HEK293 (cell line): ENCODE measurements at regions not wholly inside any gene's neighbourhood (a gene's known extent, or its start where the extent isn't known, plus 50 kb on each side); places are given as distances from the start of the nearest gene placed in this dataset.

ENCODE experiments used
- CTCF ChIA-PET: fragments of 350-600 bp; formaldehyde crosslinking; extraction: SDS; loops from one replicate; lab custom pipeline; 2021; ENCODE audit warnings: antibody characterized with exemption; lab: Yijun Ruan, JAX
- POLR2A ChIA-PET: fragments of 300-600 bp; formaldehyde crosslinking; extraction: SDS; loops from one replicate; lab custom pipeline; 2020; ENCODE audit warnings: antibody characterized with exemption, inconsistent platforms; lab: Yijun Ruan, JAX
- H3K27ac ChIP-seq: fragments of 200-500 bp; sonication (Bioruptor generic); 2 replicates; pipeline ENCODE4 v1.5.1; 2014; ENCODE audit warnings: low read depth, low read length, control low read depth, inconsistent platforms; ENCODE audit errors: extremely low read depth
- H3K36me3 ChIP-seq, 2 experiments: fragments of 200-500 bp in 1 of 2; sonication (Bioruptor generic) in 1 of 2; 1 replicate in 1 of 2; 2 replicates in 1 of 2; pipeline ENCODE4 v1.5.1; 2014 to 2017; ENCODE audit warnings: inconsistent platforms in 2 of 2, low read length in 2 of 2; ENCODE audit not compliant: control insufficient read depth in 2 of 2, insufficient read depth in 1 of 2
- H3K4me1 ChIP-seq: fragments of 200-500 bp; sonication (Bioruptor generic); 2 replicates; pipeline ENCODE4 v1.5.1; 2014; ENCODE audit warnings: mild to moderate bottlenecking, low read length, inconsistent platforms; ENCODE audit not compliant: control insufficient read depth, insufficient read depth
- H3K4me3 ChIP-seq: 2 replicates; pipeline ENCODE4 v1.5.1; 2011; ENCODE audit warnings: low read depth, mild to moderate bottlenecking, control low read depth, low read length, moderate library complexity
- H3K9me3 ChIP-seq: fragments of 200-500 bp; sonication (Bioruptor generic); 2 replicates; pipeline ENCODE4 v1.5.1; 2014; ENCODE audit warnings: low read depth, low read length, inconsistent platforms; ENCODE audit not compliant: control insufficient read depth, insufficient read depth
- HOXC10 ChIP-seq: sonication (generic); formaldehyde crosslinking; IDR thresholded peaks from 2 replicates; pipeline ENCODE4 v1.8.1; 2023; ENCODE audit warnings: mild to moderate bottlenecking, missing genetic modification reagents
- KLF16 ChIP-seq: fragments of 450-650 bp; formaldehyde crosslinking; IDR thresholded peaks from 2 replicates; pipeline ENCODE4 v1.5.1; 2017; ENCODE audit warnings: missing biosample characterization, missing genetic modification characterization
- KLF9 ChIP-seq: fragments of 450-650 bp; formaldehyde crosslinking; IDR thresholded peaks from 2 replicates; pipeline ENCODE4 v1.5.1; 2016; ENCODE audit warnings: missing biosample characterization, missing genetic modification characterization, low read depth
- SCRT2 ChIP-seq: fragments of 450-650 bp; formaldehyde crosslinking; IDR thresholded peaks from 2 replicates; pipeline ENCODE4 v1.5.1; 2016; ENCODE audit warnings: missing biosample characterization, missing genetic modification characterization
- ZFP37 ChIP-seq: fragments of 450-650 bp; formaldehyde crosslinking; IDR thresholded peaks from 2 replicates; pipeline ENCODE4 v1.5.1; 2016; ENCODE audit warnings: missing biosample characterization, missing genetic modification characterization
- ZNF112 ChIP-seq: fragments of 450-650 bp; formaldehyde crosslinking; IDR thresholded peaks from 2 replicates; pipeline ENCODE4 v1.5.0; 2017; ENCODE audit warnings: missing biosample characterization, missing genetic modification characterization
- ZNF24 ChIP-seq: fragments of 450-650 bp; formaldehyde crosslinking; IDR thresholded peaks from 2 replicates; pipeline ENCODE4 v1.5.1; 2016; ENCODE audit warnings: missing biosample characterization, missing genetic modification characterization
- ZNF274 ChIP-seq, 2 experiments: fragments of 200-500 bp in 1 of 2; fragments of 450-650 bp in 1 of 2; sonication (Bioruptor generic) in 1 of 2; formaldehyde crosslinking in 1 of 2; IDR thresholded peaks; 2 replicates each; pipeline versions ENCODE4 v1.5.1 to v1.6.1; 2014 to 2016; ENCODE audit warnings: borderline replicate concordance in 1 of 2, inconsistent platforms in 1 of 2, low read length in 1 of 2, missing biosample characterization in 1 of 2, missing genetic modification characterization in 1 of 2
- ZNF777 ChIP-seq: fragments of 450-650 bp; formaldehyde crosslinking; IDR thresholded peaks from 2 replicates; pipeline ENCODE4 v1.5.1; 2017; ENCODE audit warnings: missing biosample characterization, missing genetic modification characterization, borderline replicate concordance
- TF ChIP-seq, protein P1 (sequence below): fragments of 450-650 bp; formaldehyde crosslinking; IDR thresholded peaks from 2 replicates; pipeline ENCODE4 v1.5.0; 2017; ENCODE audit warnings: missing biosample characterization, missing genetic modification characterization, borderline replicate concordance
- TF ChIP-seq, protein P2 (sequence below): fragments of 450-650 bp; formaldehyde crosslinking; IDR thresholded peaks from 2 replicates; pipeline ENCODE4 v1.5.1; 2016; ENCODE audit warnings: missing biosample characterization, missing genetic modification characterization
- TF ChIP-seq, protein P3 (sequence below): fragments of 450-650 bp; formaldehyde crosslinking; IDR thresholded peaks from 2 replicates; pipeline ENCODE4 v1.5.1; 2017; ENCODE audit warnings: missing biosample characterization, missing genetic modification characterization
- TF ChIP-seq, protein P4 (sequence below): fragments of 450-650 bp; formaldehyde crosslinking; IDR thresholded peaks from 2 replicates; pipeline ENCODE4 v1.5.1; 2016; ENCODE audit warnings: missing biosample characterization, missing genetic modification characterization

DNA sequence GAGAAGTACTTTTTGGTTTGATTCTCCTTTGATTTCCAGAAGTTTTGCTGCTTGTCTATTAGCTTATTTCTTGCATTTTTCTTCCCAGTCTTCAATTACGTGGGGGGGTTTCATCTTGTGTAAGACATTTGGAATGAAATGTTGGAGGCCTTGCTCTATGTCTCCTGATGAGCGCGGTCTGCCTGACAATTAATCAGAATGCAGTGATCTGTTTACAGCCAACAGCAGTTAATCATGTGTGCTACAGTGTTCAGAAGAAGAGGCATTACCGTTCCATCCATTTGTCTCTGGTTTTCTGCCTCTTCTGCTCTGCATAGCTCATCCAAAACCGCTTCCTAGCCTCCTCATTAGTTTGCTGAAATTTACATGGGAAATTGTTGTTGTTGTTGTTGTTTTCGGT, 134.4 kb upstream of the ST6GAL2 start:
- no peak for TF ChIP-seq ZNF24 (tag by site-specific recombination)
- TF ChIP-seq ZNF274 (IDR thresholded peaks at IDR 0.05; ENCODE audit: low read length): no peak
- TF ChIP-seq ZNF274 (tag by site-specific recombination; IDR thresholded peaks at IDR 0.05; ENCODE audit: borderline replicate concordance): no peak
- no peak for TF ChIP-seq ZNF112 (tag by site-specific recombination)
- TF ChIP-seq, protein P1, sequence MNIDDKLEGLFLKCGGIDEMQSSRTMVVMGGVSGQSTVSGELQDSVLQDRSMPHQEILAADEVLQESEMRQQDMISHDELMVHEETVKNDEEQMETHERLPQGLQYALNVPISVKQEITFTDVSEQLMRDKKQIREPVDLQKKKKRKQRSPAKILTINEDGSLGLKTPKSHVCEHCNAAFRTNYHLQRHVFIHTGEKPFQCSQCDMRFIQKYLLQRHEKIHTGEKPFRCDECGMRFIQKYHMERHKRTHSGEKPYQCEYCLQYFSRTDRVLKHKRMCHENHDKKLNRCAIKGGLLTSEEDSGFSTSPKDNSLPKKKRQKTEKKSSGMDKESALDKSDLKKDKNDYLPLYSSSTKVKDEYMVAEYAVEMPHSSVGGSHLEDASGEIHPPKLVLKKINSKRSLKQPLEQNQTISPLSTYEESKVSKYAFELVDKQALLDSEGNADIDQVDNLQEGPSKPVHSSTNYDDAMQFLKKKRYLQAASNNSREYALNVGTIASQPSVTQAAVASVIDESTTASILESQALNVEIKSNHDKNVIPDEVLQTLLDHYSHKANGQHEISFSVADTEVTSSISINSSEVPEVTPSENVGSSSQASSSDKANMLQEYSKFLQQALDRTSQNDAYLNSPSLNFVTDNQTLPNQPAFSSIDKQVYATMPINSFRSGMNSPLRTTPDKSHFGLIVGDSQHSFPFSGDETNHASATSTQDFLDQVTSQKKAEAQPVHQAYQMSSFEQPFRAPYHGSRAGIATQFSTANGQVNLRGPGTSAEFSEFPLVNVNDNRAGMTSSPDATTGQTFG (tag by site-specific recombination): no peak
- no peak for TF ChIP-seq HOXC10 (CRISPR knock-in tag)
- POLR2A ChIA-PET: no interaction called here
- Histone ChIP-seq H3K36me3 (no peaks in the 10 kb centered on the region), H3K4me3 (no peak overlapping the region), H3K27ac (no peak overlapping the region), H3K9me3 (no peaks in the 10 kb centered on the region), H3K4me1 (no peaks in the 10 kb centered on the region)
- CTCF ChIA-PET: interaction anchor here (0.6 kb wide), 1 partner anchor 325 kb away, joined by 3 read pairs; no protein-coding TSS in a partner anchor

DNA sequence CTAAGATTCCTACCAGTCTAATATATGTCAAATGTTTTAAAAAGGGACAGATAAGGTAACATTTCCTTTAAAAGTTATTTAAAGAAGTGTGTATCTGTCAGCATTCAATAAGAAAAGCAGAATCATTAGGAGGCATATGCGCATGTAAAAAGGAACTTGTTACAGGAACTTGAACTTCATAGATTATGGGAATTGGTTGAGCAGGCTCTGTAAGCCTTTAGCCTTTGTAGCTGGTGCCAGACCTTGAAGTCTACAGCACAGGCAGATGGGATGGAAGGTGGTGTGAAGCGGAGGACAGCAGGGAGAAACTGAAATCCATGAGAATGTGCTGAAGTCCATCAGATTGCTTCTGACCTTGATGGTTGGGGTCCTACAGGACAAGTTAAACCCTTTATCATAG, 138.3 kb upstream of the ST6GAL2 start:
- Histone ChIP-seq H3K4me1 (no peaks in the 10 kb centered on the region), H3K36me3 (no peaks in the 10 kb centered on the region), H3K4me3 (no peak overlapping the region), H3K27ac (no peak overlapping the region), H3K9me3 (no peaks in the 10 kb centered on the region)
- ChIA-PET CTCF (no interaction called here), POLR2A (no interaction called here)
- no peak for TF ChIP-seq KLF16 (tag by site-specific recombination)
- TF ChIP-seq, protein P2, sequence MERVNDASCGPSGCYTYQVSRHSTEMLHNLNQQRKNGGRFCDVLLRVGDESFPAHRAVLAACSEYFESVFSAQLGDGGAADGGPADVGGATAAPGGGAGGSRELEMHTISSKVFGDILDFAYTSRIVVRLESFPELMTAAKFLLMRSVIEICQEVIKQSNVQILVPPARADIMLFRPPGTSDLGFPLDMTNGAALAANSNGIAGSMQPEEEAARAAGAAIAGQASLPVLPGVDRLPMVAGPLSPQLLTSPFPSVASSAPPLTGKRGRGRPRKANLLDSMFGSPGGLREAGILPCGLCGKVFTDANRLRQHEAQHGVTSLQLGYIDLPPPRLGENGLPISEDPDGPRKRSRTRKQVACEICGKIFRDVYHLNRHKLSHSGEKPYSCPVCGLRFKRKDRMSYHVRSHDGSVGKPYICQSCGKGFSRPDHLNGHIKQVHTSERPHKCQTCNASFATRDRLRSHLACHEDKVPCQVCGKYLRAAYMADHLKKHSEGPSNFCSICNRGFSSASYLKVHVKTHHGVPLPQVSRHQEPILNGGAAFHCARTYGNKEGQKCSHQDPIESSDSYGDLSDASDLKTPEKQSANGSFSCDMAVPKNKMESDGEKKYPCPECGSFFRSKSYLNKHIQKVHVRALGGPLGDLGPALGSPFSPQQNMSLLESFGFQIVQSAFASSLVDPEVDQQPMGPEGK (tag by site-specific recombination): no peak
- no peak for TF ChIP-seq ZNF777 (tag by site-specific recombination)
- TF ChIP-seq, protein P3, sequence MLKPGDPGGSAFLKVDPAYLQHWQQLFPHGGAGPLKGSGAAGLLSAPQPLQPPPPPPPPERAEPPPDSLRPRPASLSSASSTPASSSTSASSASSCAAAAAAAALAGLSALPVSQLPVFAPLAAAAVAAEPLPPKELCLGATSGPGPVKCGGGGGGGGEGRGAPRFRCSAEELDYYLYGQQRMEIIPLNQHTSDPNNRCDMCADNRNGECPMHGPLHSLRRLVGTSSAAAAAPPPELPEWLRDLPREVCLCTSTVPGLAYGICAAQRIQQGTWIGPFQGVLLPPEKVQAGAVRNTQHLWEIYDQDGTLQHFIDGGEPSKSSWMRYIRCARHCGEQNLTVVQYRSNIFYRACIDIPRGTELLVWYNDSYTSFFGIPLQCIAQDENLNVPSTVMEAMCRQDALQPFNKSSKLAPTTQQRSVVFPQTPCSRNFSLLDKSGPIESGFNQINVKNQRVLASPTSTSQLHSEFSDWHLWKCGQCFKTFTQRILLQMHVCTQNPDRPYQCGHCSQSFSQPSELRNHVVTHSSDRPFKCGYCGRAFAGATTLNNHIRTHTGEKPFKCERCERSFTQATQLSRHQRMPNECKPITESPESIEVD (tag by site-specific recombination): no peak
- TF ChIP-seq, protein P4, sequence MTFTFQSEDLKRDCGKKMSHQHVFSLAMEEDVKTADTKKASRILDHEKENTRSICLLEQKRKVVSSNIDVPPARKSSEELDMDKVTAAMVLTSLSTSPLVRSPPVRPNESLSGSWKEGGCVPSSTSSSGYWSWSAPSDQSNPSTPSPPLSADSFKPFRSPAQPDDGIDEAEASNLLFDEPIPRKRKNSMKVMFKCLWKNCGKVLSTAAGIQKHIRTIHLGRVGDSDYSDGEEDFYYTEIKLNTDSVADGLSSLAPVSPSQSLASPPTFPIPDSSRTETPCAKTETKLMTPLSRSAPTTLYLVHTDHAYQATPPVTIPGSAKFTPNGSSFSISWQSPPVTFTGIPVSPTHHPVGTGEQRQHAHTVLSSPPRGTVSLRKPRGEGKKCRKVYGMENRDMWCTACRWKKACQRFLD (tag by site-specific recombination): no peak
- TF ChIP-seq ZFP37 (tag by site-specific recombination): no peak

DNA sequence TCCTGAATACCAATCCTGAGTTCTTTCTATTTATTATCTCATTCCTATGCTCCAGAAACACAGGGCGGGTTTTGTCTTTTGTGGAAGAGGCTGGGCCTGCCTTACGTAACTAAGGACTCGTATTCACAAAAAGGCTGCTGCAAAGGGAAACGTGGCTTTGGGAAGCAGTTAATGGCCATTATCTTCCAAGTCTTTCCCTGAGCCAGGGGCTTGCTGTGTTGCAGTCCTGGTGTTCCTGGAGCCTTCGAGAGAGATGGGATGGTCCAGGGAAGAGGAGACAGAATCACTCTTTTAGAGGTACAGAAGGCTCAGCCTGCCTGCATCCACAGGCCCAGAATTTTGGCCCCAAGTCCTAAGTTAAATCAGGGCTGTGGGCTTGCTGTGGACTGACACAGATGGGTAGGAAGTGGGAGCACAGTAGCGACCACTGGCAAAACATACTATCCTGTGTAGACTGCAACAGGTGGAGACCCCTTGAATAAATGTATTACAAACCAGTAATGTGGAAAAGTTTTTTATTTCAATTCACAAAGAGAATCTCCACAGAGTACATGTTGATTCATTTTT, 139.4 kb upstream of the ST6GAL2 start:
- POLR2A ChIA-PET: no interaction called here
- no peak overlapping the region for H3K4me3 ChIP-seq
- H3K9me3 ChIP-seq: no peaks in the 10 kb centered on the region
- TF ChIP-seq SCRT2 (tag by site-specific recombination) (0 out of 2 replicates have a peak, but pooled peaks have one; percentile 10), KLF9 (tag by site-specific recombination) (no peak)
- no peak overlapping the region for H3K27ac ChIP-seq
- CTCF ChIA-PET: no interaction called here
- no peaks in the 10 kb centered on the region for H3K4me1 ChIP-seq
- H3K36me3 ChIP-seq: no peaks in the 10 kb centered on the region
